IMR-90 (cell line): ENCODE measurements at regions not wholly inside any gene's neighbourhood (a gene's known extent, or its start where the extent isn't known, plus 50 kb on each side); places are given as distances from the start of the nearest gene placed in this dataset.

ENCODE experiments used
- ATAC-seq: fragments of 200-7000 bp; cut with Tn5 transposase; 2 replicates; pipeline ENCODE4 v1.9.1; 2020; ENCODE audit warnings: low read depth, mild to moderate bottlenecking, moderate library complexity
- BruUV-seq: library from RNA; stranded (reverse); fragments of 400-500 nt; replicated peaks from 2 replicates; lab custom pipeline; 2021; lab: Mats Ljungman, UMichigan
- CTCF ChIA-PET: fragments of 300-600 bp; formaldehyde crosslinking; extraction: SDS; loops from one replicate; lab custom pipeline; 2021; ENCODE audit warnings: antibody characterized with exemption; lab: Yijun Ruan, JAX
- POLR2A ChIA-PET: fragments of 300-600 bp; sonication (Branson Sonifier 250); formaldehyde crosslinking; loops from one replicate; lab custom pipeline; 2022; ENCODE audit warnings: antibody characterized with exemption; ENCODE audit not compliant: unreplicated experiment; lab: Charles Lee
- DNase-seq: peaks from one replicate; pipeline ENCODE4 v3.0.0; 2013
- H2AFZ ChIP-seq: replicated peaks from 2 replicates; pipeline ENCODE3; 2013; ENCODE audit warnings: low read length, mild to moderate bottlenecking; ENCODE audit not compliant: poor library complexity
- H2AK5ac ChIP-seq: 2 replicates; pipeline ENCODE4 v1.6.1; 2013; ENCODE audit warnings: low read depth, low read length, inconsistent platforms
- H2AK9ac ChIP-seq: replicated peaks from 2 replicates; pipeline ENCODE3; 2013; ENCODE audit warnings: mild to moderate bottlenecking, low read depth, low read length, moderate library complexity; ENCODE audit not compliant: poor library complexity
- H2BK120ac ChIP-seq: 2 replicates; pipeline ENCODE4 v1.6.1; 2013; ENCODE audit warnings: low read depth, low read length, inconsistent platforms
- H2BK15ac ChIP-seq: 3 replicates; pipeline ENCODE4 v1.6.1; 2013; ENCODE audit warnings: low read depth, low read length, inconsistent platforms
- H2BK20ac ChIP-seq: 2 replicates; pipeline ENCODE4 v1.6.1; 2013; ENCODE audit warnings: low read depth, mild to moderate bottlenecking, inconsistent platforms, low read length, moderate library complexity
- H2BK5ac ChIP-seq: 2 replicates; pipeline ENCODE4 v1.6.1; 2013; ENCODE audit warnings: mild to moderate bottlenecking, low read depth, low read length, inconsistent platforms; ENCODE audit not compliant: poor library complexity, severe bottlenecking
- H3K14ac ChIP-seq: replicated peaks from 2 replicates; pipeline ENCODE4 v1.6.1; 2013; ENCODE audit warnings: low read depth, low read length, inconsistent platforms
- H3K18ac ChIP-seq: 2 replicates; pipeline ENCODE4 v1.6.1; 2013; ENCODE audit warnings: low read depth, low read length, control low read depth
- H3K23ac ChIP-seq: 2 replicates; pipeline ENCODE4 v1.6.1; 2013; ENCODE audit warnings: low read depth, low read length, inconsistent platforms
- H3K27ac ChIP-seq: 2 replicates; pipeline ENCODE4 v1.5.1; 2013; ENCODE audit warnings: mild to moderate bottlenecking, control low read depth, low read length; ENCODE audit not compliant: insufficient read depth
- H3K27me3 ChIP-seq: 2 replicates; pipeline ENCODE4 v1.6.1; 2013; ENCODE audit warnings: low read length; ENCODE audit not compliant: control insufficient read depth, insufficient read depth
- H3K36me3 ChIP-seq: 2 replicates; pipeline ENCODE4 v1.6.1; 2013; ENCODE audit warnings: low read length, mixed read lengths; ENCODE audit not compliant: control insufficient read depth, insufficient read depth
- H3K4ac ChIP-seq: 2 replicates; pipeline ENCODE4 v1.6.1; 2013; ENCODE audit warnings: low read depth, low read length, inconsistent platforms
- H3K4me1 ChIP-seq: 2 replicates; pipeline ENCODE4 v1.6.1; 2013; ENCODE audit warnings: low read length, mixed read lengths; ENCODE audit not compliant: control insufficient read depth, insufficient read depth
- H3K4me2 ChIP-seq: 2 replicates; pipeline ENCODE4 v1.6.1; 2013; ENCODE audit warnings: low read depth, mild to moderate bottlenecking, control low read depth, low read length, moderate library complexity
- H3K4me3 ChIP-seq: 2 replicates; pipeline ENCODE4 v1.5.1; 2013; ENCODE audit warnings: low read depth, mild to moderate bottlenecking, control low read depth, low read length, moderate library complexity; ENCODE audit not compliant: insufficient read depth
- H3K56ac ChIP-seq: 2 replicates; pipeline ENCODE4 v1.6.1; 2013; ENCODE audit warnings: low read length, inconsistent platforms; ENCODE audit not compliant: insufficient read depth; ENCODE audit errors: extremely low read depth
- H3K79me1 ChIP-seq, 2 experiments: 2 replicates each; pipeline ENCODE4 v1.6.1; 2013; ENCODE audit warnings: low read length in 2 of 2, inconsistent platforms in 1 of 2, low read depth in 1 of 2
- H3K9ac ChIP-seq: 2 replicates; pipeline ENCODE4 v1.6.1; 2013; ENCODE audit warnings: low read depth, low read length, control low read depth
- H3K9me1 ChIP-seq: 2 replicates; pipeline ENCODE4 v1.6.1; 2013; ENCODE audit warnings: low read length, inconsistent platforms; ENCODE audit not compliant: insufficient read depth
- H3K9me3 ChIP-seq: 2 replicates; pipeline ENCODE4 v1.6.1; 2013; ENCODE audit warnings: low read length; ENCODE audit not compliant: control insufficient read depth, insufficient read depth
- H4K20me1 ChIP-seq: 2 replicates; pipeline ENCODE4 v1.6.1; 2013; ENCODE audit warnings: low read length, inconsistent platforms; ENCODE audit not compliant: insufficient read depth
- H4K5ac ChIP-seq: 2 replicates; pipeline ENCODE4 v1.6.1; 2013; ENCODE audit warnings: mild to moderate bottlenecking, low read depth, low read length, control low read depth
- H4K8ac ChIP-seq, 2 experiments: 2 replicates each; pipeline ENCODE4 v1.6.1; 2013; ENCODE audit warnings: low read depth in 2 of 2, low read length in 2 of 2, control low read depth in 1 of 2, inconsistent platforms in 1 of 2
- H4K91ac ChIP-seq: 2 replicates; pipeline ENCODE4 v1.6.1; 2013; ENCODE audit warnings: low read depth, low read length, inconsistent platforms; ENCODE audit not compliant: insufficient read depth
- BHLHE40 ChIP-seq: fragments of 150-350 bp; IDR thresholded peaks from 2 replicates; pipeline ENCODE4 v1.6.1; 2016; ENCODE audit warnings: mild to moderate bottlenecking, low read depth, low read length
- CEBPB ChIP-seq: IDR thresholded peaks from 2 replicates; pipeline ENCODE4 v1.6.1; 2012; ENCODE audit warnings: low read depth, low read length, improper control_type of control experiment
- CHD1 ChIP-seq: IDR thresholded peaks from 2 replicates; pipeline ENCODE4 v1.6.1; 2012; ENCODE audit warnings: low read depth, low read length, improper control_type of control experiment
- FOS ChIP-seq: fragments of 150-350 bp; IDR thresholded peaks from 2 replicates; pipeline ENCODE4 v1.6.1; 2016; ENCODE audit warnings: low read depth, low read length
- MAFK ChIP-seq: IDR thresholded peaks from 2 replicates; pipeline ENCODE4 v1.6.1; 2012; ENCODE audit warnings: low read depth, low read length, improper control_type of control experiment
- MAZ ChIP-seq: IDR thresholded peaks from 2 replicates; pipeline ENCODE4 v1.6.1; 2012; ENCODE audit warnings: low read depth, mild to moderate bottlenecking, low read length, improper control_type of control experiment, moderate library complexity, borderline replicate concordance
- MXI1 ChIP-seq: IDR thresholded peaks from 2 replicates; pipeline ENCODE4 v1.6.1; 2012; ENCODE audit warnings: low read depth, mild to moderate bottlenecking, low read length, moderate library complexity, borderline replicate concordance
- NFE2L2 ChIP-seq: fragments of 150-350 bp; IDR thresholded peaks from 2 replicates; pipeline ENCODE4 v1.6.1; 2016; ENCODE audit warnings: low read depth, mild to moderate bottlenecking, low read length
- POLR2A ChIP-seq: IDR thresholded peaks from 2 replicates; pipeline ENCODE4 v1.6.1; 2012; ENCODE audit warnings: mild to moderate bottlenecking, low read depth, low read length
- RAD21 ChIP-seq: IDR thresholded peaks from 2 replicates; pipeline ENCODE4 v1.6.1; 2012; ENCODE audit warnings: low read length, improper control_type of control experiment
- RCOR1 ChIP-seq: IDR thresholded peaks from 2 replicates; pipeline ENCODE4 v1.6.1; 2012; ENCODE audit warnings: mild to moderate bottlenecking, low read length, improper control_type of control experiment; ENCODE audit not compliant: insufficient replicate concordance
- RFX5 ChIP-seq: IDR thresholded peaks from 2 replicates; pipeline ENCODE4 v1.8.0; 2012; ENCODE audit warnings: low read depth, mild to moderate bottlenecking, low read length, moderate library complexity
- SMC3 ChIP-seq: fragments of 150-350 bp; IDR thresholded peaks from 2 replicates; pipeline ENCODE4 v1.6.1; 2016; ENCODE audit warnings: low read depth, mild to moderate bottlenecking, antibody characterized with exemption, low read length, moderate library complexity
- WGBS, 2 experiments: methylation state at CpG; one replicate each; pipeline versions ENCODE4 v1.1.5 to v1.1.7; 2013; ENCODE audit warnings: missing lambda C conversion rate in 2 of 2; ENCODE audit not compliant: insufficient read length in 1 of 2; ENCODE audit errors: extremely low coverage in 2 of 2; 5-methylcytosine and 5-hydroxymethylcytosine counted together
- dilution Hi-C: fragments of 300-500 bp; cut with HindIII; formaldehyde crosslinking; loops from one replicate; pipeline ENCODE4 v1.14.3; 2018; ENCODE audit warnings: low sequenced_read_pairs; ENCODE audit not compliant: unreplicated experiment
- in situ Hi-C: fragments of 300-500 bp; cut with MboI; formaldehyde crosslinking; loops from 3 replicates; pipeline ENCODE4 v1.14.3; 2019; ENCODE audit warnings: low sequenced_read_pairs, inconsistent platforms, mixed read lengths
- intact Hi-C: fragments of 100-400 bp; cut with micrococcal nuclease; formaldehyde crosslinking; loops from 2 replicates; pipeline ENCODE4 v1.10.0; 2022
- TF ChIP-seq, protein P1 (sequence below): fragments of 150-350 bp; IDR thresholded peaks from 2 replicates; pipeline ENCODE4 v1.6.1; 2017; ENCODE audit warnings: mild to moderate bottlenecking, antibody characterized with exemption, low read length, low read depth
- TF ChIP-seq, protein P2 (sequence below): conservative IDR thresholded peaks from 2 replicates; pipeline ENCODE4 v1.5.1; 2012; ENCODE audit warnings: mild to moderate bottlenecking, low read depth, low read length, improper control_type of control experiment
- TF ChIP-seq, protein P3 (sequence below): fragments of 150-350 bp; IDR thresholded peaks from 2 replicates; pipeline ENCODE4 v1.6.1; 2016; ENCODE audit warnings: low read depth, mild to moderate bottlenecking, low read length, moderate library complexity, borderline replicate concordance

DNA sequence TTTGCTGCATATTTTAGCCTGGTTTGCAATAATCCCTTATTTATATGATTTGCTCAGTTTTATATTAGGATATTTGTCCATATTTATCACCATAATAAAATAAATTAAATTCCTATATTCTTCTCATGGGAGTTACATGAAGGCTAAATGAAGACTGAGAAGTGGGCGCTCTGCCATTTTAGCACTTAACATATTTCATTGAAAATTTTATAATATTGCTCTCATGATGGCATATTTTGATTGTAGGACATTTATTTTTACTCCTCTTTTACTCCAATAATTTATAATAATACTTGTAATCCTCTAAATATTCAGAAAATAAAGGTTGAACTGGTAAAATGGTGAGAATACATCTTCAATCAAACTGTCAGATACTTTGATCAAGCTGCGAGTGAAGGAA is 99.8 kb upstream of the SEMA3A start:
- dilution Hi-C loops (no loop called here), in situ Hi-C loops (no loop called here), intact Hi-C loops (no loop called here)
- Histone ChIP-seq H3K9ac (no peak overlapping the region), H4K8ac (no peak overlapping the region), H4K91ac (no peak overlapping the region), H3K4me3 (no peak overlapping the region), H2AK9ac (no peak overlapping the region), H3K9me3 (no peaks in the 10 kb centered on the region), H2BK15ac (no peak overlapping the region), H2BK5ac (no peak overlapping the region), H3K18ac (no peak overlapping the region), H3K9me1 (no peaks in the 10 kb centered on the region), H2AK5ac (no peak overlapping the region), H3K36me3 (no peaks in the 10 kb centered on the region), H4K20me1 (no peaks in the 10 kb centered on the region), H3K27me3 (no peaks in the 10 kb centered on the region), H2BK20ac (no peak overlapping the region), H3K27ac (no peak overlapping the region), H3K4ac (no peak overlapping the region), H2AFZ (no peak overlapping the region), H3K23ac (no peak overlapping the region), H3K4me1 (no peaks in the 10 kb centered on the region), H2BK120ac (no peak overlapping the region), H3K14ac (no peak overlapping the region), H3K79me1 (no peaks in the 10 kb centered on the region), H4K5ac (no peak overlapping the region), H3K56ac (no peak overlapping the region), H3K4me2 (no peak overlapping the region)
- DNase-seq, result no peak
- POLR2A ChIA-PET, result no interaction called here
- ATAC-seq, result no peak
- TF ChIP-seq SMC3 (no peak), RCOR1 (no peak), NFE2L2 (no peak), FOS (no peak), MXI1 (no peak), CHD1 (no peak), MAFK (no peak), POLR2A (no peak), MAZ (no peak), RAD21 (no peak), RFX5 (no peak), BHLHE40 (no peak), CEBPB (no peak)
- TF ChIP-seq, protein P1, sequence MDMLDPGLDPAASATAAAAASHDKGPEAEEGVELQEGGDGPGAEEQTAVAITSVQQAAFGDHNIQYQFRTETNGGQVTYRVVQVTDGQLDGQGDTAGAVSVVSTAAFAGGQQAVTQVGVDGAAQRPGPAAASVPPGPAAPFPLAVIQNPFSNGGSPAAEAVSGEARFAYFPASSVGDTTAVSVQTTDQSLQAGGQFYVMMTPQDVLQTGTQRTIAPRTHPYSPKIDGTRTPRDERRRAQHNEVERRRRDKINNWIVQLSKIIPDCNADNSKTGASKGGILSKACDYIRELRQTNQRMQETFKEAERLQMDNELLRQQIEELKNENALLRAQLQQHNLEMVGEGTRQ, result no peak
- TF ChIP-seq, protein P2, sequence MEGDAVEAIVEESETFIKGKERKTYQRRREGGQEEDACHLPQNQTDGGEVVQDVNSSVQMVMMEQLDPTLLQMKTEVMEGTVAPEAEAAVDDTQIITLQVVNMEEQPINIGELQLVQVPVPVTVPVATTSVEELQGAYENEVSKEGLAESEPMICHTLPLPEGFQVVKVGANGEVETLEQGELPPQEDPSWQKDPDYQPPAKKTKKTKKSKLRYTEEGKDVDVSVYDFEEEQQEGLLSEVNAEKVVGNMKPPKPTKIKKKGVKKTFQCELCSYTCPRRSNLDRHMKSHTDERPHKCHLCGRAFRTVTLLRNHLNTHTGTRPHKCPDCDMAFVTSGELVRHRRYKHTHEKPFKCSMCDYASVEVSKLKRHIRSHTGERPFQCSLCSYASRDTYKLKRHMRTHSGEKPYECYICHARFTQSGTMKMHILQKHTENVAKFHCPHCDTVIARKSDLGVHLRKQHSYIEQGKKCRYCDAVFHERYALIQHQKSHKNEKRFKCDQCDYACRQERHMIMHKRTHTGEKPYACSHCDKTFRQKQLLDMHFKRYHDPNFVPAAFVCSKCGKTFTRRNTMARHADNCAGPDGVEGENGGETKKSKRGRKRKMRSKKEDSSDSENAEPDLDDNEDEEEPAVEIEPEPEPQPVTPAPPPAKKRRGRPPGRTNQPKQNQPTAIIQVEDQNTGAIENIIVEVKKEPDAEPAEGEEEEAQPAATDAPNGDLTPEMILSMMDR, result no peak
- TF ChIP-seq, protein P3, sequence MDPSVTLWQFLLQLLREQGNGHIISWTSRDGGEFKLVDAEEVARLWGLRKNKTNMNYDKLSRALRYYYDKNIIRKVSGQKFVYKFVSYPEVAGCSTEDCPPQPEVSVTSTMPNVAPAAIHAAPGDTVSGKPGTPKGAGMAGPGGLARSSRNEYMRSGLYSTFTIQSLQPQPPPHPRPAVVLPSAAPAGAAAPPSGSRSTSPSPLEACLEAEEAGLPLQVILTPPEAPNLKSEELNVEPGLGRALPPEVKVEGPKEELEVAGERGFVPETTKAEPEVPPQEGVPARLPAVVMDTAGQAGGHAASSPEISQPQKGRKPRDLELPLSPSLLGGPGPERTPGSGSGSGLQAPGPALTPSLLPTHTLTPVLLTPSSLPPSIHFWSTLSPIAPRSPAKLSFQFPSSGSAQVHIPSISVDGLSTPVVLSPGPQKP, result no peak
- CTCF ChIA-PET, result no interaction called here
- no CpG with 5 or more reads among the region's 2 CpGs for WGBS, 2 experiments
- no TSS peak for BruUV-seq
